ENCODE measurements at regions not wholly inside any gene's neighbourhood (a gene's known extent, or its start where the extent isn't known, plus 50 kb on each side); places are given as distances from the start of the nearest gene placed in this dataset.

GRCh38 chr15:95897651-95898050 is 432.8 kb upstream of the NR2F2 start:
- TF ChIP-seq CTCF (IDR thresholded peaks at IDR 0.05) (no peak), POLR2A (IDR thresholded peaks at IDR 0.05) (no peak)
